ENCODE measurements at regions not wholly inside any gene's neighbourhood (a gene's known extent, or its start where the extent isn't known, plus 50 kb on each side); places are given as distances from the start of the nearest gene placed in this dataset.

- TF ChIP-seq ZBTB33 (IDR thresholded peaks at IDR 0.05; ENCODE audit: extremely low read depth, insufficient replicate concordance, low read length), result no peak
- TF ChIP-seq SIN3A (IDR thresholded peaks at IDR 0.05; ENCODE audit: low read depth), result no peak
These were observed 251.3 kb downstream of the EIPR1 start (continued) for GRCh38 chr2:3126171-3126910.

- RAD21 ChIA-PET (ENCODE audit: low non-redundant PET in 1 of 2, low total read pairs in 2 of 2, uncharacterized antibody in 2 of 2, unreplicated experiment in 2 of 2), result no interaction called here
- BruUV-seq (replicated peaks), result no TSS peak
- no peak overlapping the region for H3K4me2 ChIP-seq (ENCODE audit: low read length)
- H3K9ac ChIP-seq (ENCODE audit: low read length), result no peak overlapping the region
- no peak for ATAC-seq
- H4K20me1 ChIP-seq (ENCODE audit: insufficient read depth), result no peaks in the 10 kb centered on the region
- H3K79me2 ChIP-seq (ENCODE audit: insufficient read depth, low read length), result no peaks in the 10 kb centered on the region
- H3K4me3 ChIP-seq (replicated peaks in 1 of 2; ENCODE audit: low read depth in 1 of 2, low read length in 2 of 2), result no peak overlapping the region
- POLR2A ChIA-PET, result no interaction called here
- H2AFZ ChIP-seq (ENCODE audit: low read depth, low read length, poor library complexity, severe bottlenecking), result no peak overlapping the region
- no peaks in the 10 kb centered on the region for H3K27me3 ChIP-seq (ENCODE audit: insufficient read depth, low read length)
- no peaks in the 10 kb centered on the region for H3K9me3 ChIP-seq (ENCODE audit: control insufficient read depth in 1 of 2, insufficient read depth in 1 of 2, low read depth in 1 of 2, low read length in 2 of 2)
- no peak overlapping the region for H3K27ac ChIP-seq (ENCODE audit: low read depth, low read length)
- no peaks in the 10 kb centered on the region for H3K4me1 ChIP-seq (ENCODE audit: control insufficient read depth in 1 of 2, insufficient read depth in 2 of 2, low read length in 2 of 2)
- H3K36me3 ChIP-seq (ENCODE audit: control insufficient read depth in 1 of 2, insufficient read depth in 2 of 2, low read length in 2 of 2), result no peaks in the 10 kb centered on the region
- CTCF ChIA-PET, result no interaction called here
- DNase-seq (ENCODE audit: low read depth, low spot score), result no peak
- no peak for TF ChIP-seq ELF1 (IDR thresholded peaks at IDR 0.05; ENCODE audit: borderline replicate concordance, low read depth)
- TF ChIP-seq CTCF (IDR thresholded peaks at IDR 0.05 in 2 of 3, conservative IDR thresholded peaks at IDR 0.05 in 1 of 3; ENCODE audit: borderline replicate concordance in 1 of 3, insufficient read depth in 1 of 3, low read depth in 2 of 3, low read length in 2 of 3), result no peak
- no peak for TF ChIP-seq JUND (IDR thresholded peaks at IDR 0.05)
- no peak for TF ChIP-seq MAX (IDR thresholded peaks at IDR 0.05)
- no peak for TF ChIP-seq FOSL1 (IDR thresholded peaks at IDR 0.05; ENCODE audit: low read depth)
- TF ChIP-seq ZNF274 (IDR thresholded peaks at IDR 0.05; ENCODE audit: low read depth, low read length), result no peak
- TF ChIP-seq TCF7L2 (IDR thresholded peaks at IDR 0.05; ENCODE audit: borderline replicate concordance, extremely low read depth, insufficient read depth, insufficient read length), result no peak
- no peak for TF ChIP-seq ZBTB33 (IDR thresholded peaks at IDR 0.05; ENCODE audit: extremely low read depth, insufficient replicate concordance, low read length)
- no peak for TF ChIP-seq YY1 (IDR thresholded peaks at IDR 0.05; ENCODE audit: extremely low read depth, insufficient replicate concordance, low read depth, low read length)
- TF ChIP-seq EGR1 (IDR thresholded peaks at IDR 0.05; ENCODE audit: low read depth), result no peak
- no peak for TF ChIP-seq ATF3 (IDR thresholded peaks at IDR 0.05)
- no peak for TF ChIP-seq SRF (IDR thresholded peaks at IDR 0.05; ENCODE audit: low read depth)
- TF ChIP-seq CBX3 (IDR thresholded peaks at IDR 0.05; ENCODE audit: low read depth), result no peak
- intact Hi-C loops (cut with micrococcal nuclease), result no loop called here
- no peaks in the 10 kb centered on the region for H3K9me2 ChIP-seq (ENCODE audit: insufficient read depth)
These were observed 251.9 kb downstream of the EIPR1 start for GRCh38 chr2:3125761-3126130.

Measured in HCT116 (cell line).